Stomach (tissue), 4 donors: ENCODE measurements at regions not wholly inside any gene's neighbourhood (a gene's known extent, or its start where the extent isn't known, plus 50 kb on each side); places are given as distances from the start of the nearest gene placed in this dataset.

Experiments used
- CTCF ChIP-seq, 7 experiments: fragments of 450-650 bp in 4 of 7; fragments of 200-600 bp in 3 of 7; sonication (generic) in 3 of 7; IDR thresholded peaks; one replicate each; pipeline ENCODE4 v1.5.1; 2016 to 2019; ENCODE audit warnings: antibody characterized with exemption in 7 of 7, control low read depth in 2 of 7, mild to moderate bottlenecking in 1 of 7
- EP300 ChIP-seq: sonication (generic); formaldehyde crosslinking; IDR thresholded peaks from one replicate; pipeline ENCODE4 v1.6.1; 2017; ENCODE audit warnings: antibody characterized with exemption
- POLR2A ChIP-seq, 4 donors: fragments of 450-650 bp; IDR thresholded peaks; one replicate each; pipeline ENCODE4 v1.6.1; 2016; ENCODE audit warnings: antibody characterized with exemption in 4 of 4, control low read depth in 2 of 4, mild to moderate bottlenecking in 1 of 4, moderate library complexity in 1 of 4

DNA sequence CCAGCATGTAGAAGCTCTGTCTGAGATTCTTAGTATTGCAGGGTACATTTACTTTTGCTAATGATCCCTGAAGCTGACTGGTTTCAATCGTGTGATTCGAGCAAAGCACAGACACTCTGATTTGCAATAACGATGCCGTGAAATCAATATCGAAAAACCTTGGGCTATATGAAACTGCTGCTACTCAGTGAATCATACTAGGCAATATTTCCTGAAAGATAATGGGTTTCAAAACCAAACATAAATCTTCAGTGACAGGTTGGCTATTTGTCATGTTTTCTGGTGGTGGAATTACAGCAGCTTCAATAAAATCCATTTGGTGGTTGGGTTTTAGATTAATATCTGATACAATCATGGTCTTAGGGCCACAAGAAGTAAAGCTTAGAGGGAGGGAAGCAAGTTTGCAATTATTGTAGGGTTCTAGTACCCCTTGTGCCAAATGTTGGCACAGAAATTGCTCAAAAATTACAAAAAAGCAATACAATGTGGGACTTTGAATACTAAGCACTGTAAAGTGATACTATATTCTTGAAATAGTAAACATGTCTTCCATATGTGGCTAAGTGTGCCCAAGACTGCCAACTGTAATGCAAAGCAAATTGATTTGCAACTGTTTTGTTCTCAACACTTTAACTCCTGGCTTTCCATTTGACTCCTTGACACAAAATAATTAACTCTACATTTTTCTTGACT lies 112.4 kb upstream of the JAZF1 start:
- TF ChIP-seq CTCF (IDR thresholded peaks at IDR 0.05) (no peak), EP300 (no peak), POLR2A (IDR thresholded peaks at IDR 0.05) (no peak)
